SK-N-SH treated with all-trans-retinoic acid at 6 μM for 48 hours (cell line): ENCODE measurements at regions not wholly inside any gene's neighbourhood (a gene's known extent, or its start where the extent isn't known, plus 50 kb on each side); places are given as distances from the start of the nearest gene placed in this dataset.

Experiments used
- ATAC-seq: fragments of 200-7000 bp; cut with Tn5 transposase; 3 replicates; pipeline ENCODE4 v1.9.1; 2020; ENCODE audit warnings: mild to moderate bottlenecking, moderate library complexity
- ARNTL ChIP-seq: fragments of 450-650 bp; formaldehyde crosslinking; IDR thresholded peaks from 2 replicates; pipeline ENCODE4 v1.5.0; 2020; ENCODE audit warnings: low read depth, mild to moderate bottlenecking, moderate library complexity, borderline replicate concordance
- BACH2 ChIP-seq: fragments of 250-450 bp; sonication (Bioruptor Pico); IDR thresholded peaks from 2 replicates; pipeline ENCODE4 v1.9.0; 2021; ENCODE audit warnings: mild to moderate bottlenecking, borderline replicate concordance
- GLIS3 ChIP-seq: fragments of 250-450 bp; sonication (Bioruptor Pico); IDR thresholded peaks from 2 replicates; pipeline ENCODE4 v1.5.0; 2020; ENCODE audit warnings: mild to moderate bottlenecking, moderate library complexity
- OSR1 ChIP-seq: fragments of 250-450 bp; sonication (Bioruptor Pico); IDR thresholded peaks from 2 replicates; pipeline ENCODE4 v1.8.0; 2022; ENCODE audit warnings: moderate library complexity, mild to moderate bottlenecking, inconsistent platforms
- PPARA ChIP-seq: fragments of 250-450 bp; sonication (Bioruptor Pico); IDR thresholded peaks from 2 replicates; pipeline ENCODE4 v1.5.0; 2020; ENCODE audit warnings: mild to moderate bottlenecking, borderline replicate concordance
- RARB ChIP-seq: fragments of 250-450 bp; sonication (Bioruptor Pico); IDR thresholded peaks from 2 replicates; pipeline ENCODE4 v1.8.0; 2021; ENCODE audit warnings: mild to moderate bottlenecking, moderate library complexity
- TCF4 ChIP-seq: fragments of 250-450 bp; sonication (Bioruptor Pico); IDR thresholded peaks from 2 replicates; pipeline ENCODE4 v1.8.0; 2021; ENCODE audit warnings: mild to moderate bottlenecking, moderate library complexity, borderline replicate concordance
- TOX ChIP-seq: fragments of 250-450 bp; sonication (Bioruptor Pico); IDR thresholded peaks from 2 replicates; pipeline ENCODE4 v1.8.0; 2021; ENCODE audit warnings: mild to moderate bottlenecking, moderate library complexity, borderline replicate concordance
- ZC3H10 ChIP-seq: fragments of 250-450 bp; sonication (Bioruptor Pico); IDR thresholded peaks from 2 replicates; pipeline ENCODE4 v1.5.1; 2021; ENCODE audit warnings: mild to moderate bottlenecking, moderate library complexity
- ZFP3 ChIP-seq: fragments of 250-450 bp; sonication (Bioruptor Pico); IDR thresholded peaks from 2 replicates; pipeline ENCODE4 v1.5.0; 2020; ENCODE audit warnings: mild to moderate bottlenecking, moderate library complexity
- ZNF565 ChIP-seq: fragments of 450-650 bp; formaldehyde crosslinking; conservative IDR thresholded peaks from 2 replicates; pipeline ENCODE4 v1.5.0; 2020; ENCODE audit warnings: low read depth, mild to moderate bottlenecking, moderate library complexity
- ZNF70 ChIP-seq: fragments of 450-650 bp; formaldehyde crosslinking; IDR thresholded peaks from 2 replicates; pipeline ENCODE4 v1.5.0; 2020; ENCODE audit warnings: mild to moderate bottlenecking, moderate library complexity
- ZNF8 ChIP-seq: fragments of 450-650 bp; formaldehyde crosslinking; IDR thresholded peaks from 2 replicates; pipeline ENCODE4 v1.5.0; 2020; ENCODE audit warnings: mild to moderate bottlenecking, moderate library complexity
- TF ChIP-seq, protein P1 (sequence below): fragments of 250-450 bp; sonication (Bioruptor Pico); IDR thresholded peaks from 2 replicates; pipeline ENCODE4 v1.5.1; 2021; ENCODE audit warnings: mild to moderate bottlenecking, moderate library complexity
- TF ChIP-seq, protein P2 (sequence below): fragments of 250-450 bp; sonication (Bioruptor Pico); IDR thresholded peaks from 2 replicates; pipeline ENCODE4 v1.8.0; 2021; ENCODE audit warnings: low read depth, mild to moderate bottlenecking, moderate library complexity, borderline replicate concordance
- TF ChIP-seq, protein P3 (sequence below): fragments of 250-450 bp; sonication (Bioruptor Pico); IDR thresholded peaks from 2 replicates; pipeline ENCODE4 v1.5.0; 2020; ENCODE audit warnings: mild to moderate bottlenecking, moderate library complexity
- TF ChIP-seq, protein P4 (sequence below): fragments of 250-450 bp; sonication (Bioruptor Pico); IDR thresholded peaks from 2 replicates; pipeline ENCODE4 v1.8.0; 2020; ENCODE audit warnings: mild to moderate bottlenecking, moderate library complexity, borderline replicate concordance
- TF ChIP-seq, protein P5 (sequence below): fragments of 250-450 bp; sonication (Bioruptor Pico); IDR thresholded peaks from 2 replicates; pipeline ENCODE4 v1.5.1; 2020; ENCODE audit warnings: low read depth, mild to moderate bottlenecking, moderate library complexity

DNA sequence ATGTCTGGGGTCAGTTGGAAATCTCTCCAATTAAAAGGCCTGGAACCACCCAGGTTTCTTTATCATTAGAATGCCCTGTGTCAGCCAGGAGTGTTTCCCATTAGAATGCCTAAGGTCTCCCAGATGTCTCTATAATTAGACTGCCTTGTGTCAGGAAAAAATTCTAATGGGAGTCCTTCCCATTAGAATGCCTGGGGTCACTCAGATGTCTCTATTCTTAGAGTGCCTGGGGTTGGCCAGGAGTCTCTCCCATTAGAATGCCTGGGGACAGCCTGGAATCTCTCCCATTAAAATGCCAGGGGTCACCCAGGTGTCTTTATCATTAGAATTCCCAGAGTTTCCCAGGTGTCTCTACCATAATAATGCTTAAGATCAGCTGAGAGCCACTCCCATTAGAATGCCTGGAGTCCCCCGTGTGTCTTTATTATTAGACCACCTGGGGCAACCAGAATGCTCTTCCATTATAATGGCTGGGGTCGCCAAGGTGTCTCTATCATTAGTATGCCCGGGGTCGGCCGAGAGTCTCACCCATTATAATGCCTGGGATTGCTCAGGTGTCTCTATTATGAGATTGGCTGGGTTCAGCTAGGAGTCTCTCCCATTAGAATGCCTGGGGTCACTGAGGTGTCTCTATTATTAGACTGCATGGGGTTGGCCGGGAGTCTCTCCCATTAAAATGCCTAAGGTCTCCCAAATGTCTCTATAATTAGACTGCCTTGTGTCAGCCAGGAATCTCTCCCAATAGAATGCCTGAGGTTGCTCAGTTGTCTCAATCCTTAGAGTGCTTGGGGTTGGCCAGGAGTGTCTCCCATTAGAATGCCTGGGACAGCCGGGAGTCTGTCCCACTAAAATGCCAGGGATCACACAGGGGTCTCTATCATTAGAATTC lies 2254.6 kb downstream of the TP53TG3F start:
- ATAC-seq, result no peak

DNA sequence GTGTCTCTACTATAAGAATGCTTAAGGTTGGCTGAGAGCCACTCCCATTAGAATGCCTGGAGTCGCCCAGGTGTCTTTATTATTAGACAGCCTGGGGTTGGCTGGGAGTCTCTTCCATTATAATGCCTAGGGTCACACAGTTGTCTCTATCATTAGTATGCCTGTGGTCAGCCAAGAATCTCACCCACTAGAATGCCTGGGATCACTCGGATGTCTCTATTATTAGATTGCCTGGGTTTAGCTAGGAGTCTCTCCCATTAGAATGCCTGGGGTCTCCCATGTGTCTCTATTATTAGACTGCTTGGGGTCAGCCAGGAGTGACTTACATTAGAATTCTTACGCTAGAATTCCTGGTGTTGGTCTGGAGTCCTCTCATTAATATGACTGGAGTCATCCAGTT lies 2255.3 kb downstream of the TP53TG3F start:
- ATAC-seq, result no peak
- TF ChIP-seq ZNF565 (no peak), TCF4 (CRISPR knock-in tag) (no peak), ZFP3 (no peak), OSR1 (CRISPR knock-in tag) (no peak), GLIS3 (CRISPR knock-in tag) (no peak), ZNF8 (CRISPR knock-in tag) (no peak), ZC3H10 (CRISPR knock-in tag) (no peak), ZNF70 (CRISPR knock-in tag) (no peak), RARB (CRISPR knock-in tag) (no peak)
- TF ChIP-seq, protein P1, sequence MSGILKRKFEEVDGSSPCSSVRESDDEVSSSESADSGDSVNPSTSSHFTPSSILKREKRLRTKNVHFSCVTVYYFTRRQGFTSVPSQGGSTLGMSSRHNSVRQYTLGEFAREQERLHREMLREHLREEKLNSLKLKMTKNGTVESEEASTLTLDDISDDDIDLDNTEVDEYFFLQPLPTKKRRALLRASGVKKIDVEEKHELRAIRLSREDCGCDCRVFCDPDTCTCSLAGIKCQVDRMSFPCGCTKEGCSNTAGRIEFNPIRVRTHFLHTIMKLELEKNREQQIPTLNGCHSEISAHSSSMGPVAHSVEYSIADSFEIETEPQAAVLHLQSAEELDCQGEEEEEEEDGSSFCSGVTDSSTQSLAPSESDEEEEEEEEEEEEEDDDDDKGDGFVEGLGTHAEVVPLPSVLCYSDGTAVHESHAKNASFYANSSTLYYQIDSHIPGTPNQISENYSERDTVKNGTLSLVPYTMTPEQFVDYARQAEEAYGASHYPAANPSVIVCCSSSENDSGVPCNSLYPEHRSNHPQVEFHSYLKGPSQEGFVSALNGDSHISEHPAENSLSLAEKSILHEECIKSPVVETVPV (CRISPR knock-in tag), result no peak
- TF ChIP-seq, protein P2, sequence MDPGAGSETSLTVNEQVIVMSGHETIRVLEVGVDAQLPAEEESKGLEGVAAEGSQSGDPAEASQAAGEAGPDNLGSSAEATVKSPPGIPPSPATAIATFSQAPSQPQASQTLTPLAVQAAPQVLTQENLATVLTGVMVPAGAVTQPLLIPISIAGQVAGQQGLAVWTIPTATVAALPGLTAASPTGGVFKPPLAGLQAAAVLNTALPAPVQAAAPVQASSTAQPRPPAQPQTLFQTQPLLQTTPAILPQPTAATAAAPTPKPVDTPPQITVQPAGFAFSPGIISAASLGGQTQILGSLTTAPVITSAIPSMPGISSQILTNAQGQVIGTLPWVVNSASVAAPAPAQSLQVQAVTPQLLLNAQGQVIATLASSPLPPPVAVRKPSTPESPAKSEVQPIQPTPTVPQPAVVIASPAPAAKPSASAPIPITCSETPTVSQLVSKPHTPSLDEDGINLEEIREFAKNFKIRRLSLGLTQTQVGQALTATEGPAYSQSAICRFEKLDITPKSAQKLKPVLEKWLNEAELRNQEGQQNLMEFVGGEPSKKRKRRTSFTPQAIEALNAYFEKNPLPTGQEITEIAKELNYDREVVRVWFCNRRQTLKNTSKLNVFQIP (CRISPR knock-in tag), result no peak
- TF ChIP-seq, protein P3, sequence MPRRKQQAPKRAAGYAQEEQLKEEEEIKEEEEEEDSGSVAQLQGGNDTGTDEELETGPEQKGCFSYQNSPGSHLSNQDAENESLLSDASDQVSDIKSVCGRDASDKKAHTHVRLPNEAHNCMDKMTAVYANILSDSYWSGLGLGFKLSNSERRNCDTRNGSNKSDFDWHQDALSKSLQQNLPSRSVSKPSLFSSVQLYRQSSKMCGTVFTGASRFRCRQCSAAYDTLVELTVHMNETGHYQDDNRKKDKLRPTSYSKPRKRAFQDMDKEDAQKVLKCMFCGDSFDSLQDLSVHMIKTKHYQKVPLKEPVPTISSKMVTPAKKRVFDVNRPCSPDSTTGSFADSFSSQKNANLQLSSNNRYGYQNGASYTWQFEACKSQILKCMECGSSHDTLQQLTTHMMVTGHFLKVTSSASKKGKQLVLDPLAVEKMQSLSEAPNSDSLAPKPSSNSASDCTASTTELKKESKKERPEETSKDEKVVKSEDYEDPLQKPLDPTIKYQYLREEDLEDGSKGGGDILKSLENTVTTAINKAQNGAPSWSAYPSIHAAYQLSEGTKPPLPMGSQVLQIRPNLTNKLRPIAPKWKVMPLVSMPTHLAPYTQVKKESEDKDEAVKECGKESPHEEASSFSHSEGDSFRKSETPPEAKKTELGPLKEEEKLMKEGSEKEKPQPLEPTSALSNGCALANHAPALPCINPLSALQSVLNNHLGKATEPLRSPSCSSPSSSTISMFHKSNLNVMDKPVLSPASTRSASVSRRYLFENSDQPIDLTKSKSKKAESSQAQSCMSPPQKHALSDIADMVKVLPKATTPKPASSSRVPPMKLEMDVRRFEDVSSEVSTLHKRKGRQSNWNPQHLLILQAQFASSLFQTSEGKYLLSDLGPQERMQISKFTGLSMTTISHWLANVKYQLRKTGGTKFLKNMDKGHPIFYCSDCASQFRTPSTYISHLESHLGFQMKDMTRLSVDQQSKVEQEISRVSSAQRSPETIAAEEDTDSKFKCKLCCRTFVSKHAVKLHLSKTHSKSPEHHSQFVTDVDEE (CRISPR knock-in tag), result no peak
- TF ChIP-seq, protein P4, sequence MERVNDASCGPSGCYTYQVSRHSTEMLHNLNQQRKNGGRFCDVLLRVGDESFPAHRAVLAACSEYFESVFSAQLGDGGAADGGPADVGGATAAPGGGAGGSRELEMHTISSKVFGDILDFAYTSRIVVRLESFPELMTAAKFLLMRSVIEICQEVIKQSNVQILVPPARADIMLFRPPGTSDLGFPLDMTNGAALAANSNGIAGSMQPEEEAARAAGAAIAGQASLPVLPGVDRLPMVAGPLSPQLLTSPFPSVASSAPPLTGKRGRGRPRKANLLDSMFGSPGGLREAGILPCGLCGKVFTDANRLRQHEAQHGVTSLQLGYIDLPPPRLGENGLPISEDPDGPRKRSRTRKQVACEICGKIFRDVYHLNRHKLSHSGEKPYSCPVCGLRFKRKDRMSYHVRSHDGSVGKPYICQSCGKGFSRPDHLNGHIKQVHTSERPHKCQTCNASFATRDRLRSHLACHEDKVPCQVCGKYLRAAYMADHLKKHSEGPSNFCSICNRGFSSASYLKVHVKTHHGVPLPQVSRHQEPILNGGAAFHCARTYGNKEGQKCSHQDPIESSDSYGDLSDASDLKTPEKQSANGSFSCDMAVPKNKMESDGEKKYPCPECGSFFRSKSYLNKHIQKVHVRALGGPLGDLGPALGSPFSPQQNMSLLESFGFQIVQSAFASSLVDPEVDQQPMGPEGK (CRISPR knock-in tag), result no peak
- TF ChIP-seq, protein P5, sequence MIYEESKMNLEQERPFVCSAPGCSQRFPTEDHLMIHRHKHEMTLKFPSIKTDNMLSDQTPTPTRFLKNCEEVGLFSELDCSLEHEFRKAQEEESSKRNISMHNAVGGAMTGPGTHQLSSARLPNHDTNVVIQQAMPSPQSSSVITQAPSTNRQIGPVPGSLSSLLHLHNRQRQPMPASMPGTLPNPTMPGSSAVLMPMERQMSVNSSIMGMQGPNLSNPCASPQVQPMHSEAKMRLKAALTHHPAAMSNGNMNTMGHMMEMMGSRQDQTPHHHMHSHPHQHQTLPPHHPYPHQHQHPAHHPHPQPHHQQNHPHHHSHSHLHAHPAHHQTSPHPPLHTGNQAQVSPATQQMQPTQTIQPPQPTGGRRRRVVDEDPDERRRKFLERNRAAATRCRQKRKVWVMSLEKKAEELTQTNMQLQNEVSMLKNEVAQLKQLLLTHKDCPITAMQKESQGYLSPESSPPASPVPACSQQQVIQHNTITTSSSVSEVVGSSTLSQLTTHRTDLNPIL (CRISPR knock-in tag), result no peak

More for the DNA sequence above, 2254.6 kb downstream of the TP53TG3F start:
- TF ChIP-seq GLIS3 (CRISPR knock-in tag) (no peak), TOX (CRISPR knock-in tag) (no peak), BACH2 (CRISPR knock-in tag) (no peak), PPARA (CRISPR knock-in tag) (no peak), ARNTL (CRISPR knock-in tag) (no peak), ZNF565 (no peak), ZFP3 (no peak)
- TF ChIP-seq, protein P1 (CRISPR knock-in tag), result no peak
- TF ChIP-seq, protein P4 (CRISPR knock-in tag), result no peak
- TF ChIP-seq, protein P3 (CRISPR knock-in tag), result no peak
